ENCODE measurements at regions not wholly inside any gene's neighbourhood (a gene's known extent, or its start where the extent isn't known, plus 50 kb on each side); places are given as distances from the start of the nearest gene placed in this dataset.

DNA sequence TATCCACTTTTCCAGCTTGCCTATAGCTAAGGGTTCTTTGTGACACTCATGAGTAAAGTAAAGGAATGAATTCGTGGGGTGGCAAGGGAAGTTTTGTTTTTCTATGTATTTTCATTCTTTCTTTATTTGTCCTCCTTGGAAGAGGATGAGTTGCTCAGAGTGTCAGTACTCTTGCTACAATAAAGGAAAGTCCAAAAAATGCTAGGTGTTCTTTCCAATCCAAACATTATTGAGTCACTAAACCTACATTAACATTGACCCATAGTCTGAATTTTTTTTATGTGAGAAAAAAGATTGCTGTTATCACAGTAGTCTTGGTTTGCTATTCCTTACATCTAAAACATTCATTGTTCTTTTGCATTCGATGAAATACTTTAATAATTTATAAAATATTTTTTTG, 959.9 kb upstream of the ADGRL4 start:
- intact Hi-C loops (cut with DNase I; ENCODE audit: low total_unique reads) (no loop called here), in situ Hi-C loops (cut with MboI; ENCODE audit: low sequenced_read_pairs in 4 of 4) (no loop called here)
- Histone ChIP-seq H3K9me3 (no peaks in the 10 kb centered on the region), H3K27me3 (no peaks in the 10 kb centered on the region), H3K4me1 (peaks cover 0 to 4% of the 10 kb centered on the region in 2 donors), H3K27ac (no peak overlapping the region), H3K36me3 (no peaks in the 10 kb centered on the region), H3K4me3 (no peak overlapping the region)
- DNase-seq, result no peak
- TF ChIP-seq, protein P1, sequence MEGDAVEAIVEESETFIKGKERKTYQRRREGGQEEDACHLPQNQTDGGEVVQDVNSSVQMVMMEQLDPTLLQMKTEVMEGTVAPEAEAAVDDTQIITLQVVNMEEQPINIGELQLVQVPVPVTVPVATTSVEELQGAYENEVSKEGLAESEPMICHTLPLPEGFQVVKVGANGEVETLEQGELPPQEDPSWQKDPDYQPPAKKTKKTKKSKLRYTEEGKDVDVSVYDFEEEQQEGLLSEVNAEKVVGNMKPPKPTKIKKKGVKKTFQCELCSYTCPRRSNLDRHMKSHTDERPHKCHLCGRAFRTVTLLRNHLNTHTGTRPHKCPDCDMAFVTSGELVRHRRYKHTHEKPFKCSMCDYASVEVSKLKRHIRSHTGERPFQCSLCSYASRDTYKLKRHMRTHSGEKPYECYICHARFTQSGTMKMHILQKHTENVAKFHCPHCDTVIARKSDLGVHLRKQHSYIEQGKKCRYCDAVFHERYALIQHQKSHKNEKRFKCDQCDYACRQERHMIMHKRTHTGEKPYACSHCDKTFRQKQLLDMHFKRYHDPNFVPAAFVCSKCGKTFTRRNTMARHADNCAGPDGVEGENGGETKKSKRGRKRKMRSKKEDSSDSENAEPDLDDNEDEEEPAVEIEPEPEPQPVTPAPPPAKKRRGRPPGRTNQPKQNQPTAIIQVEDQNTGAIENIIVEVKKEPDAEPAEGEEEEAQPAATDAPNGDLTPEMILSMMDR (IDR thresholded peaks at IDR 0.05 in 4 of 5, conservative IDR thresholded peaks at IDR 0.05 in 1 of 5), result no peak
- TF ChIP-seq POLR2A (IDR thresholded peaks at IDR 0.05), result no peak
- no peak for ATAC-seq

- ATAC-seq, result no peak
- in situ Hi-C loops (cut with MboI; ENCODE audit: low sequenced_read_pairs in 4 of 4), result no loop called here
- H3K4me3 ChIP-seq, result no peak overlapping the region
- intact Hi-C loops (cut with DNase I; ENCODE audit: low total_unique reads), result no loop called here
- TF ChIP-seq, protein P1 (IDR thresholded peaks at IDR 0.05 in 4 of 5, conservative IDR thresholded peaks at IDR 0.05 in 1 of 5), result no peak
- TF ChIP-seq POLR2A (IDR thresholded peaks at IDR 0.05), result no peak
- H3K27ac ChIP-seq, result no peak overlapping the region
- H3K9me3 ChIP-seq, result no peaks in the 10 kb centered on the region
- H3K4me1 ChIP-seq, result no peaks in the 10 kb centered on the region
- no peaks in the 10 kb centered on the region for H3K36me3 ChIP-seq
- no peaks in the 10 kb centered on the region for H3K27me3 ChIP-seq
- DNase-seq, result no peak
Observed at GRCh38 chr1:79959635-79960034, 953.1 kb upstream of the ADGRL4 start.

DNA sequence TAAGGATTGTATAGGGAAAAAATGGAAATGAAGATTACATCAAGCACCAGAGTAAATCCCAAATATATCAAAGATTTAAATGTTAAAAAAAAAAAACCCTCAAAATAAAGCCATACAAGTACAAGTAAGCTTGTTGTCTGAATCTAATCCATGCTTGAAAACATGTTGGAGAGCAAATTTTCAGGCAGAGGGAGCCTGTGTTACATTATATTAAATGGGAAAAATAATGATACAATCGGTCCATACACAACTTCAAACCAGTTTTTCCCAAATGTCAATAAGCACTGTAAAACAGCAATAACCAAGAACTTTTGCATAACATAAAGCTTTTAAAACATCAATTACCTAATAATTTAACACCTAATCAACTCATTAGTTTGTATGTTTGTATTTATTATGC, 949.4 kb upstream of the ADGRL4 start:
- Histone ChIP-seq H3K9me3 (no peaks in the 10 kb centered on the region), H3K27ac (no peak overlapping the region), H3K36me3 (no peaks in the 10 kb centered on the region), H3K4me1 (no peaks in the 10 kb centered on the region), H3K4me3 (no peak overlapping the region), H3K27me3 (no peaks in the 10 kb centered on the region)
- DNase-seq, result no peak
- TF ChIP-seq, protein P1 (IDR thresholded peaks at IDR 0.05 in 4 of 5, conservative IDR thresholded peaks at IDR 0.05 in 1 of 5), result no peak
- no peak for TF ChIP-seq POLR2A (IDR thresholded peaks at IDR 0.05)
- ATAC-seq, result no peak
- in situ Hi-C loops (cut with MboI; ENCODE audit: low sequenced_read_pairs in 4 of 4) (no loop called here), intact Hi-C loops (cut with DNase I; ENCODE audit: low total_unique reads) (no loop called here)

- in situ Hi-C loops (cut with MboI; ENCODE audit: low sequenced_read_pairs in 4 of 4), result no loop called here
Observed at GRCh38 chr1:79950511-79950910, 944.0 kb upstream of the ADGRL4 start.

GRCh38 chr1:79945391-79945790, 938.9 kb upstream of the ADGRL4 start:
- DNase-seq, result no peak
- in situ Hi-C loops (cut with MboI; ENCODE audit: low sequenced_read_pairs in 4 of 4) (no loop called here), intact Hi-C loops (cut with DNase I; ENCODE audit: low total_unique reads) (no loop called here)
- ATAC-seq, result no peak
- Histone ChIP-seq H3K27ac (no peak overlapping the region), H3K36me3 (no peaks in the 10 kb centered on the region), H3K4me3 (no peak overlapping the region), H3K4me1 (no peaks in the 10 kb centered on the region), H3K9me3 (no peaks in the 10 kb centered on the region), H3K27me3 (no peaks in the 10 kb centered on the region)
- TF ChIP-seq, protein P1 (IDR thresholded peaks at IDR 0.05 in 4 of 5, conservative IDR thresholded peaks at IDR 0.05 in 1 of 5), result no peak
- no peak for TF ChIP-seq POLR2A (IDR thresholded peaks at IDR 0.05)

More at GRCh38 chr1:79950511-79950910, 944.0 kb upstream of the ADGRL4 start:
- H3K9me3 ChIP-seq, result no peaks in the 10 kb centered on the region
- H3K27ac ChIP-seq, result no peak overlapping the region
- no peak for ATAC-seq
- intact Hi-C loops (cut with DNase I; ENCODE audit: low total_unique reads), result no loop called here
- DNase-seq, result no peak
- no peaks in the 10 kb centered on the region for H3K36me3 ChIP-seq
- no peak overlapping the region for H3K4me3 ChIP-seq
- no peaks in the 10 kb centered on the region for H3K4me1 ChIP-seq
- H3K27me3 ChIP-seq, result no peaks in the 10 kb centered on the region
- TF ChIP-seq POLR2A (IDR thresholded peaks at IDR 0.05), result no peak
